ENCODE measurements at regions not wholly inside any gene's neighbourhood (a gene's known extent, or its start where the extent isn't known, plus 50 kb on each side); places are given as distances from the start of the nearest gene placed in this dataset.

DNA sequence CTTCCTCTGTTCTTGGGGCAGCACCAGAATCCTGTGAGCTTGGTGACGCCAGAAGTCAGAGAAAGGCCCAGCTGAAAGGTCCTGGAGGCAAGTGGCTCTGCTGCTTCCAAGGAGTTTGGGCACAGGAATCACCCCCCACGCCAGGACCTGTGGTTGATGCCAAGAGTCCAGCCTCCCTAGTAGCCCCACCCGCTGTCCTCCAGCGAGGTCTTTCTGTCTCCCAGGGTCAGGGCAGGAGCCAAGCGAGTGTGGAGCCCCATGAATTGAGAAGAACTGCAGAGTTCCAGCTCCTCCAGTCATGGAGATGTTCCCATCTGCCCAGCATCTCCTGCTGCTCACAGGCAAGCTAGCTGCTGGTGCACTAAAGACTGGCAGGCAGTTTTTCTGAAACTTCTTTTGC lies 631.7 kb upstream of the MGMT start:
- DNase-seq = no peak

DNA sequence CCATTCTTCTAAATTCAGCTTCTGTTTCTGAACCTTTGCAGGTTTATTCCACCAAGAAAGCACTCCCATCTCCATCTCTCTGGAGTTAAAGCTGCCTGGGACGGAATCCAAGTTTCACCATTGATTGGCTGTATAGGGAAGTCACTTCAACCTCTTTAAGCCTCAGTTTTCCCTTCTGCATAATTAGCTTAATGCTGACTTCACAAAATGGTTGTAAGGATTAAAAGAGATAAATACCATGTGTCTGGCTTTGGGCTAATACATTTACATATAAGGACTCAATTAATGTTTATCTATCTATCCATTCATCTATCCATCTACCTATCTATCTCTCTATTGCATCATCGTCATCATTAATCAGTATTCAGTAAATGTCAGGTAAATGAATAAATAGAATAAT lies 629.6 kb upstream of the MGMT start:
- DNase-seq = no peak

DNA sequence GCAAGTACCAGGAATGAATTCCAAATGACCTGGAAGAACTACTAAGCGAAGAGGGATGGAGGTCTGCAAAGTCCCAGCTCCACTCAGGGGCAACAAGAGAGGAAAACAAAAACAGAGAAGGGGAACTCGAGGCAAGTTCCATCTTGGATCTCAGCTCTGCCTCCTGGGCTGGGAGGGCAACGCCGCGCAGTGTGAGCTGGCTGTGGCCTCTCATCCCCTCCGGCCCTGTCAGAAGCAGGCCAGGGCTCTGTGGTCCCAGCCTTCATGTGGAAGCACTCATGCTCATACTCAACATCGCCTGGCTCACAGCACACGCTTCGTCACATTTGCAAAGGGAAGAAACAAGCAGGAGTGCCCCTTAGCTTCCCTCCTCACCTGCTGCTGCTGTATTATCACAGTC lies 627.9 kb upstream of the MGMT start:
- no peak for DNase-seq

DNA sequence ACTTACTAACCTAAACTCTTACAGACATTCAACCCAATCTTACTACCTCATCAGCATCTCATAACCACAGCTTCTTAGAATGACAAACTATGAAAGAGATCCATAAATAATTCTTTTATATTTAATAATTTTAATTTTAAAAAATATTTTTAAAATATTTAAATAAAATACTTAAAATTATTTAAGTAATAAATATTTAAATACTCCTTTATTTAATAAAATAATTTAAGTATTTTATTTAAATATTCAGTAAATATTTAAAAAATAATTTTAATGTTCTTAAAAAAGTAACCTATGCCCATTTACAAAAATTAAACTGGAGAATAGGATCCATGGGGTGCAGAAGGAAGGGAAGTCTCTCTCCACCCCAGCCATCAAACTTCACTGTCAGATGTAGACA lies 627.3 kb upstream of the MGMT start:
- no peak for DNase-seq

DNA sequence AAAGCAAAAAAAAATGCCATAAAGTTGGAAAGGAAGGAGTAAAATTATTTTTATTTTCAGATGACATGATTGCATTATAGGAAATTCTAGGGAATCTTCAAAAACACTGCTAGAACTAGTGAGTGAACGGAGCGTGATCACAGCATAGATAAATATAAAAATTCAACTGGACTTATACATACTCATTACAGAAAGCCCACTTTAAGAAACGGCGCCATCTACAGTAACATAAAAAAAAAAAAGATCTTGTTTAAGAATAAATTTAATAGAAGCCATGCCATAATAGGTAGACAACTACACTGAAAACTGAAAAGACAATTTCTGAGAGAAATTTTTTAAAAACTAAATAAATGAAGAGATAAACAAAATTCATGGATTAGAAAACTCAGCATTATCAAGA lies 623.1 kb upstream of the MGMT start:
- DNase-seq = no peak

DNA sequence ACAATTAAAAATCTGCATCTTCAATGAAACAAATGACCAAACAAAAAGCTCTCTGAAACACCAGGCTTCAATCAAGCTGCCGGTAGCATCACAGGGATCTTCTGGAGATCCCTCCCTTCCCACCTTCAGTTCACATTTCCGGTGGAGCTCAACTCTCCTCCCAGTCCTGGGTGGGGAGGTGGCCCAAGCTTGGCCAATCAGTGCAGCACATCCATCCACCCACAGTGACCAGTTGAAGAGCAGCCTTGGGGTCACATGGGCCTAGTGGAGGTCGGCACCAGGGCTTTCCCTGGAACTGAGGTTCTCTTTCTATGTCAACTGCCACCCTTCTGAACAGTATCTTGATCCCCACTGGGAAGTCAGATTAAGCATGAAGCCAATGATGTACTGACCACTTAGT lies 620.1 kb upstream of the MGMT start:
- DNase-seq = no peak

DNA sequence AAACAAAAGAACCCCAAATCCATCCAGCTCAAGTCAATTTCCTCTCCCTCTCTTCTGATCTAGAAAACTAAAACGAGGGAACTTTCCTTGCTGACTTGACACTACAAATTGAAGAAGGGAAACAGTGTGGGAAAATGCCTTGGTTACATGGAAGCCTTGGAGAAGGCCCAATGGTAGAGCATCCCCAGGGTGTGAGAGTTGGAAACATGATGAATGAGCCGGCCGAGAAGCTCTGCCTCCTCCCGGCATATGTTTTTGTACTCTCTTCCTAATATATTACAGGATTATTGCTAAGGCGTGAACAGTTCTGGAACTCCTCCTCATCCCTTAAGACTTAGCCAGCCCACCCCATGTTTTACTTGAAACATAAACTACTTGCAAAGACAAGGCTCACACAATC lies 618.2 kb upstream of the MGMT start:
- DNase-seq = no peak

DNA sequence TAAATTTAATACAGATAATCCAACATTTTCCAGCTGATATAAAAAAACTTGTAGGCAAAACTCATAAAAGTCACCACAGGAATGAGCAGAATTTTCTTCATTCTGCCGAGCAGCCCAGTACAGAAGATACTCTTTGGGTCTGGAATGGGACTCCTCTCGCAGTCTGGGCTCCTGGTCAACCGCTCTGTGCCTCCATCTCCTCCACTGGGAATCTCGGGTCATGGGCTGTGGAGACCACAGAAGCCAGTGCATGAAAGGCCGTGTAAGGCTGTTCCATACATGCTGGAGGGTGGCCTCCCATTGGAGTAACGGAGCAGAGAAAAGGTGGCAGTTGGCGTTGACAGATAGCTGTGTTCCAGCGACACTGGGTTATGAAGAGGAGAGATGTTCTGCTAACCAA lies 616.4 kb upstream of the MGMT start:
- no peak for DNase-seq

DNA sequence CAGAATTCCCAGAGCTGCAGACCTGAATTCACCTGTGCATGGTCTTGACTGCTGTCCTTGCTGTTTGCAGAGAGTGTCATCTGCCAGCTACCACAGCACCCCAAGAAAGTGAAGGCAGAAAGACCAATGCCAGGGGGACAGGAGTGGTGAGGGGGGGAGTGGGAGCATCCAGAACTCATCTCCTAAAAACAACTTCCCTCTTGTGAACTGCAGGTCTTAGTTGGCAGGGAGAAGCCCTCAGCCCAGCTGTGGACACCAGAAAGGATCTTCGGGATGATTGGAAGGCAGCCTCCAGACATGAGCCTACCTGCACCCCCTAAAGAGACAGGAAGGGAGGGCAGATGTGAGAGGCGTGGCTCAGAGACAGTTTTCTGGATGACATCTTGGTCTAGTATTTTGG lies 615.8 kb upstream of the MGMT start:
- no peak for DNase-seq

DNA sequence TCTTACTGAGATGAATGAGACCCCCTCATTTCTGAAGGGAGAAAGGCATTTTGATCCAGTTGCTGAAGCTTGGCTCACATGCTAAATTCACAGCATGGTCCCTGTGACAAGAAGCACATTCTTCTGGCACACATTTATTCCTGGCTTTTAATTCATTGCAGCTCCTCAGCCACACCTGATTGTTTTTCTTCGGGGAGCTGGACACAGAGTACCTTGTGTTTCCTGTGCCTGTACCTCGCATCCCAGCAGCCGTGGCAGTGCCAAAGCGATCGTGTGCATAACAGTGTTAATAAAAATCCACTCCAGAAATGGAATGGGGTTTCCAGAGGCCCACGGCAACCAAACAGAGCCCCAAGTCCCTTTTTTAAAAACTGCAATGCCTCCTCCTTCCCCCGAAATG lies 615.3 kb upstream of the MGMT start:
- DNase-seq = no peak

DNA sequence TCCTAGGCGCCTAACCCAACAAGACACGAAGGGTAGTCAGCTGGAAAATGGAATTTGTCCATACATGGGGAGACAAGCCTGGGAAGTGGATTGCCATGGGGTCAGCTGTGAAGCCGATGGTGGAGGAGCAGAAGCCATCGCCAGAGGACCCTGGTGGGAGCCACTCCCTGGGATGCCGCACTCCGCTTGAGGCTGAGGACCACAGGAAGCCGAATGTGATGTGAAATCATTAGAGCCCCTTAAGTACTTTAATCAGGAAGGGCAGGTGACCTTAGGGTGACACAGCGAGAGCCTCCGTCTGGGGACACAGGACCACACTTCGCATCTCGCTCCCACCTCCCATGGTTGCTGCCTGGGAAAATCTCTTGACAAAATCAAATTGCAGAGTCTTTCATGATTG lies 614.6 kb upstream of the MGMT start:
- DNase-seq = no peak

DNA sequence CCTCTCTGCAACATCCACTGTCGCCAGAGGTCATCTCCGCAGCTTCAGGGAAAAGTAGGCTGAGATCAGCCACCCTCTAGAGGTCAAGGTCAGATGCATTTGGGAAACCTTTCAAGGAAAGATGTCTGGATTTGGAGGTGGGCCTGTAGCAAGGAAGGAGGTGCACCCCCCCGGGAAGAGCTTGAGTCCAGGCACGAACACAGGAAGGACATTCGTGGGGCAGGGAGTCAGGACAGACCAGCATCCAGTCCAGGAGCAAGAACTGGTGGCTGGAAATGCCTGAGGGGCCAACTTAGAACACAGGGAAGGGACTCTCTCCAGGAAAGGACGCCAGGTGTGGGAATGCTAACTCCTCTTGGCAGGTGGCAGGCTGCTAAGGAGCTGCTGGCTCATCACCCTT lies 614.1 kb upstream of the MGMT start:
- no peak for DNase-seq

DNA sequence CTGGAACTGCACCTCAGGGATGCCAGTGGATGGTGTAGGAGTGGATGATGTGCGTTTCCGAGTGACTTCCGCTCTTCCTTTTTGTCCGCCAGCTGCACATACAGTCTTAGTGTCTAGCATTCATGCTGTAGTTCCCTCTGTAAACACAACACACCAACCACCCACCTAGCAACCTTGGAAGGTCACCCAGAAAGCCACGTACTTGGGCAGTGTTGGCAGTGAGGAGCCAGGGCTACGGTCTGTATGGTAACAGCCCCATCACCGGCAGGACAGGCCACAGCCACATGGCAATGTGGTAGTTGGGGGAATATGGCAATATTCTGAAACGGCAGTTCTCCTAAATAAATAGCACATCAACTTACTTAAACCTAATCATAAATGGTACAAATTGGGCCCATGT lies 613.5 kb upstream of the MGMT start:
- no peak for DNase-seq

DNA sequence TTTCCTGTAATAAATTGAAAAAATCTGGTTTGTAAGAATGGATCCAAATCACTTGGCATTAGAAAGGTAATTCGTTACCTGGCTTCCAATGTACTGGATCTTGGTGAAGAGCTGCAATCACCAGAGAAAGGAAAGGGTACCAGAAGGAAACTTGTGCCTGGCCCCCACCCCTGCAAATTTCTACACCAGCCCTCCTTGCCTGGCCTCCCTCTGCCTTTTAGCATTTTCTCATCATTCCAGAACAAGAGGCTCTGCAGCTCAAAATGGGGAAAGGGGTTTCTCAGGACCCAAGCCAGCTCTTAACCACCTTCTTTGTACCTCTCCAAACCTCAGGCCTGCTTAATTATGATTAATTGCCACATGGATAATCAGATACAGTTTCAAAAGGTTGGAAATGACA lies 612.8 kb upstream of the MGMT start:
- DNase-seq = no peak

DNA sequence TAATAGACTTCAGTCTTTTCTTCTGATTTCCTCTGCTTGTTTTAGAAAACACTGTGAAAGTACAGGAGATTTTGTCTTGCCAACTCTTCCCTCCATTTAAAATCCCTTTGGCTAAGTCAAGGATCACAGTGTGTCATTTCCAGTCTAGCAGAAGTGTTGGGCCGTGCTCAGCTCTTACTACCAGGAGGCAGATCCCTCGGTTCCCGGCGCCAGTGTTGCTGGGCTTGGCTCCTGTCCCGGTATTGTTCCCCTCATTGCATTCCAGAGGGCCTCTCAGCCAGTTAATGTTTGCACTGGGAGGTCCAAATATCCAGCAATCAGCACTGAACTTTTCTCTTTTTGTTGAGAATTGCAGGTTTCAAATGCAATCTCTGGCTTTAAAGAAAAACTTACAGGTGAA lies 612.1 kb upstream of the MGMT start:
- no peak for DNase-seq

DNA sequence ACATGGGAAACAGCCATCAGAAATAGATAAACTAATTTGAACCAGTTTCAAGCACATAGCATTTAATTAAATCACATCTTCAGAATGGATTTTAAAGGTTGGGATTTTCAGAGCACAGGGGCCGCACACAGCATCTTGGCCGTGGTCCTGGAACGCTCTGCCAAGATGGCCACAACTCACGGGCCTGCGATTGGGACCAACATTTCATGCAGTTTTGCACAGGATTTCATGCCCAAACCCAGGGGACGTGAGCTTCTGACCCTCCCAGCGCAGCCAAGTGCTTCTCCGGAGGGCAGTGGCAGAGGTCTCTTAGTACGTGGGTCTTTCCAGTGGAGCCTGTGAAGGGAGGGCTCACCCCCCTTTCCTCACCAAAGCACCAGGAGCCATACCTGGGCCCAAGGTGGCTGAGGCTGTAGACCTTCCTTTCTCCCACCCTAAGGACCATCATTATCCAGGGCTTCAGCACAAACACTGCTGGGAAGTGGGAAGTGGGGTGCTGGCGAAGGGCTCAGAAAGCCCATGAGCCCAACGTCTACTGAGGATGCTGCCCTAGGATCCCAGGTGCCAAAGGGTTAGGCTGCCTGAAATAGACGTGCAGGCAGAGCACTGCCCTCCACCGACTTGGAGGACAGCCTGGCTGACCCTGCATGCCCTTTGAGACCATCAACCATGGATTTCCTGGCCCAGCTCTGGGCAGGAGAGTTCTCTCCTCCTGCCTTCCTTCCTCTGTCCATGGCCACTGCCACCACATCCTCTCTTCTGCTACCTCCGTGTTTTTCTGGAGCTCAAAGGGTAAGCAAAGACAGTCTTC lies 611.2 kb upstream of the MGMT start:
- no peak for DNase-seq

DNA sequence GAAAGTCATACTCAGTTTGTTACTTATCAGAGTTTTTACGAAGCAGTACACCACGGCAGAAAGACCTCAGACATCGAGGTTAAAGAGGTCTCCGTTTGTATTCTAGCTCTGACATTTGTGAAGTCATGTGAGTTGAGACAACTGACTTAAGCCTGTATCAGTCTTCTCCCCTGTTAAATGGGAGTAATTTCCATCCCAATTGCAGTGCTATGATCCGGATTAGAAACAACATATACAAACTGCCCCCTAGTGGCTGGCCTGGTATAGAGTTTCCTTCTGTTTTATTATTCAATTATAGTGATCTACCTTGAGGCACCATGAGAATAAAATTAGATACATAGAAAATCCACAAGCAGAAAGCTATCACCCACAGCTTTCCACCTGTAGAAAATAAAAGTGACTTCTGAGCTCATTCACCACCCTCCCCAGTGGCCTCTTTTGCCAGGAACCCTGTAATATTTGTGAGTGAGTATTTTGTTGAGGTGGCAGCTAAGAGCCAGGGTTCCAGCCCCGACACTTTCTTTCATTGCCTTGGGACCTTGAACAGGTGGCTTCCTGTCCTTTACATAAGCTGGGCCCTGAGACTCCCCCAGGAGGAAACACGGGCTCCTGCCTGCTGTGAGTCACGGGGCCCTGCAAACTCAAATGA lies 607.2 kb upstream of the MGMT start:
- DNase-seq = no peak

DNA sequence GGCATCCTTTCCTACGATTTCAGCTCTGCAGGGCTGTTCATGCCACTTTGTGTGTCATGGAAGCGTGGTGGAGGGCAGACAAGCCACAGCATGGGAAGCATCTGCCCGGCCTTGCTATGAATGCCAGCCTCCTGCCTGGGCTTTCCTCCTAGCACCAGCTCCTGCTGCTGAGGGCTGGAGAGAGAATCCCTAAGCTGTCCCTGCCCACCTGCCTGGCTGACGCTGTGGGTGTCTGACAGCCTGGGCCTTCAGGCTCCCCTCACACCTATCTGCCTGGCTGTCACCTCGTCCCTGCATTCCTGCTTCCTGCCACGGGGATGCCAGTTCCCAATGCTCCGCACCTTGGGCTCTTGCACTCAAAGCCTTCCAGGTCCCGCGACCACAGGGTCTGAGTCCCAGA lies 606.5 kb upstream of the MGMT start:
- no peak for DNase-seq

DNA sequence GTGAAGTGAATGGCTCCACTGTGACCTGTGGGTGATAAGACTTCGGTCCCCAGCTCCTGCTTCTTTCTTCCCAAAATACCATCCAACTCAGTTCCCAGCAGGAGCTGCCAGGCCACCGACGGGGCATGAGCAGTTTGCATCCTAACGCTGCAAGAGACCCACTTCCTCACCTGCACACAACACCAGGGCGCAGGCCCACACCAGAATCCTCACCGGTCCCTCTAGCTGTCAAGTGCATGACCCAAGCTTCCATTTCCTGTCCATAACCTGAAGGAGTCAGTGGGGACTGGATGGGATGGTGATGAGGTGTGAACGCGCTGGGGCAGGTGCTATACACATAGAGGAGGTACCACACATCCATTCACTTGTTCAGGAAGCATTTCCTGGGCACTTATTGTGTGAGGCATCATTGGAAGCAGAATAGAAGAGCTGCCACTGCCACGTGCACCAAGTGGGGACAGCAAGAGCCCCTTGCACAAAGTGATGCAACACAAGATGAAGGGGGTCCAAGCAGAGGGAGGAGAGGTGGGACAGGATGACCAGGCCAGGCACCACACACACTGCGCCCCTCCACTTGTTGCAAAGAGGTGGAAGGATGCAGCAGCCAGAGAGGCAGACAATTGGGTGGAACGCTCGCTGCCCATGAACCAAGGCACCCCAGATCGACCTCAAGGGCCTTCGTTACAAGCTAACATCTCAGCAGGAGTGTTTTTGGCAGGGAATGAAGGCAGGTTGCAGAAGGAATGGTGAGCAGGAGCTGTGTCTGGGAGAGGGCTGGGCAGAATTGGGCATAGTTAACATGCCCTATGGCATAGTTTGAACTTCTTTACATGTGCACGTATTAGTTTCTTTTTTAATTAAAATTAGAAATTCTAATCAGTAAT lies 605.8 kb upstream of the MGMT start:
- no peak for DNase-seq

DNA sequence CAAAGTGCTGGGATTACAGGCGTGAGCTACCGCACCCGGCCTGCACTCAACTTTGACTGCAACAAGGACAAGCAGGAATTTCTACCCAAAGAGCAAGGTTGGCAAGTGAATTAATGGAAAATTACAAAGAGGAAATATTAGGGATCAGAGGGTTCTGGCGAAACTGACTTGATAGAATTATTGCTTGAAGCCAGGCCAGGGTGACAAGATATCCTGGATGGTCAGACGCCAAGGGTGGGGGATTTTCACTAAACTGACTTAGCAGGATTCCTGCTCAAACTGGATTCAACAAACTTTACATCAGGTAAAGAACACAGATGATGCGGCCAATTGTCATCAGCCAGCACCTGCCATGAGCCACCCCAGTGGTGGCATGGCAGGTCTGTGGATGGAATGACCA lies 603.6 kb upstream of the MGMT start:
- no peak for DNase-seq

DNA sequence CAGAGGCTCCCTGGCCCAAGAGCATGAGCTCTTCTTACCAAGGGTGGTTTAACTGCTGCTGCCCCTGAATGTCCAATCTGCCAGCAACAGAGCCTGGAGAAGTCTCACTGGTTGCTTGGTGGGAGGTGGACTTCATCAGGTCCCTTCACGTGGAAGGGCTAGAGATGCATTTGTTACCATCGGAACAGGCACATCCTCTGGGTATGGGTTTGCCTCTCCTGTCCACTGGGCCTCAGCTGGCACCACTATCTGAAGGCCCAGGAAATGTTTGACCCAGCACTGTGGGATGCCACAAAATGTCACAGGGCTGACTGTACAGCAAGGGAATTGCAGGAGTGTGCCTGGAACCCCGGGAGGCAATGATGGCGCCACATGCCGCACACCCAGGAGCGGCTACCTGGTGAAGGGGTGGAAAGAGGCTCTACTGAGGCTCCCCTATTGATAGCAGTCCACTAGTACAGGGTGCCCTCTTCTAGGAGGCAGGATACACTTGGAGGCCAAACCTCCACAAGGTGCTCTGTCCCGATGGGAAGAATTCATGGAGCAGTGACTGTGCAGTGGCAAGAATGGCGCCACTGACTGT lies 603.1 kb upstream of the MGMT start:
- no peak for DNase-seq

DNA sequence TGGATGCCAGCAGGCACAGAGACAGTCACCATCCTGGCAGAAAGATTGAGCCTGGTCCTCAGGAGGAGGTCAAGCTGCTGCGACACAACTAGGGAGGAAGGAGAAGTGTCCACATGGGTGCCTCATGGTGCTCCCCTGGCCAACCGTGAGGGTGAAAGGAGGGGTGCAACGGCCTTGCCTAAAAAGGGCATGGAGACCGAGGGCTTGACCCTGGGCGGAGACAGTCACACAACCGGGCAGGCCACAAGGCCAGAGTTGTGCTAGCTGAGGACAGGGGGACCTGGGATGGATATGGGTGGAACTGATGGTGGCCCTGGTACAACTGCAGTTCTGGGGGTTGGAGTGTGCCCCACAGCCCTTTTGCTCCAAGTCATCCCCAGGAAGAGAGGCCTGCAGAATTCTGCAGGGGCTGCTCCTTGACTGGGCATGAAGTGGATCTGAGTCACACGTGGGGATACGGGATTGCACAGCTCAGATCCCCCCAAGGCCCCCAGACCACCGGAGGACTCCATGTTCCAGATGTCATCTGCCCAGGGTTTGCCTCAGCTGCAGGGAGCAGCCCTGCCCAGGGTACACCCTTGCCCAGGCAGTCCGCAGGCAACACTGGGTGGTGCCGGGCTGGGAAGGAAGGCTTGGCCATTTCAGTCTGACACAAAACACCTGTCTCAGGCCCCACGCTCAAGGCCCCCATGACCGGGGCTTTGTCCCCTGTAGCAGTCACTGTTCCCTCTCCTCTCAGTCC lies 602.3 kb upstream of the MGMT start:
- DNase-seq = no peak
